Right ventricle myocardium superior (tissue), 1 donor: ENCODE measurements at regions not wholly inside any gene's neighbourhood (a gene's known extent, or its start where the extent isn't known, plus 50 kb on each side); places are given as distances from the start of the nearest gene placed in this dataset.
"Not testable (repeated sequence)": the region's sequence is repeated elsewhere in the genome, so short reads cannot be mapped to it uniquely, and the experiment has no call there.

ENCODE experiments used
- ATAC-seq: fragments of 200-7000 bp; cut with Tn5 transposase; one replicate; pipeline ENCODE4 v1.9.1; 2020; ENCODE audit warnings: mild to moderate bottlenecking; ENCODE audit not compliant: poor library complexity
- DNase-seq: peaks from one replicate; pipeline ENCODE4 v3.0.0-alpha.2; 2020
- intact Hi-C: fragments of 100-400 bp; cut with DNase I; formaldehyde crosslinking; loops from one replicate; pipeline ENCODE4 v1.11.2; 2022
- donor health status: DM: no; HTN: yes; CAD: no; lungs with severe emphysema.

GRCh38 chr1:221251580-221251979, 372.3 kb downstream of the HLX start:
- ATAC-seq (no peak), DNase-seq (no peak)
- intact Hi-C loops = no loop called here

GRCh38 chr1:221254813-221255212, 375.6 kb downstream of the HLX start:
- no peak for DNase-seq
- ATAC-seq = no peak
- intact Hi-C loops = no loop called here

DNA sequence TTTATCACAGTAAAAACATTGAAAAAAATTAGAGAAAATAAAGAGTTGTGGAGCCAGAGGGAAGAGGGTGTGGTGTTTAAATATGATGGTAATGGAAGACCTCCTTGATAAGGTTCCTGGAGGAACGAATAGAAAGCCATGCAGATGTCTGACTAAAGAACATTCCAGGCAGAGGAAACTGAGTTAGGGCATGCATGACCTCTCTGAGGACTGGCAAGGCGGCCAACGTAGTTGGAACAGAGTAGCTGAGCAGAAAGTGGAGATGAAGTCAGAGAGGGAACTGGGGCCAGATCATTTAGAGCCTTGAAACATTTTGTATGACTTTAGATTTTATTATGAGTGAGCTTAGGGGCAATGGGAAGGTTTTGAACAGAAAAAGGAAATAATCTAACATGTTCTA, 377.5 kb downstream of the HLX start:
- peak; percentile 68 for ATAC-seq
- intact Hi-C loops = no loop called here
- DNase-seq = peak; percentile 53

DNA sequence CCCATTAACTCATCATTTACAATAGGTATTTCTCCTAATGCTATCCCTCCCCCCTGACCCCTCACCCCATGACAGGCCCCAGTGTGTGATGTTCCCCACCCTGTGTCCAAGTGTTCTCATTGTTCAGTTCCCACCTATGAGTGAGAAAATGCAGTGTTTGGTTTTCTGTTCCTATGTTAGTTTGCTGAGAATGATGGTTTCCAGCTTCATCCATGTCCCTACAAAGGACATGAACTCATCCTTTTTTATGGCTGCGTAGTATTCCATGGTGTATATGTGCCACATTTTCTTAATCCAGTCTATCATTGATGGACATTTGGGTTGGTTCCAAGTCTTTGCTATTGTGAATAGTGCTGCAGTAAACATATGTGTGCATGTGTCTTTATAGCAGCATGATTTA, 378.3 kb downstream of the HLX start:
- intact Hi-C loops, ATAC-seq, DNase-seq: not testable (repeated sequence)

- not testable (repeated sequence) for DNase-seq, ATAC-seq
- intact Hi-C loops = loop anchor here (10.0 kb wide), 1 partner anchor 172 kb away; no protein-coding TSS in a partner anchor
Measured at GRCh38 chr1:221262677-221263076, 383.4 kb downstream of the HLX start.

DNA sequence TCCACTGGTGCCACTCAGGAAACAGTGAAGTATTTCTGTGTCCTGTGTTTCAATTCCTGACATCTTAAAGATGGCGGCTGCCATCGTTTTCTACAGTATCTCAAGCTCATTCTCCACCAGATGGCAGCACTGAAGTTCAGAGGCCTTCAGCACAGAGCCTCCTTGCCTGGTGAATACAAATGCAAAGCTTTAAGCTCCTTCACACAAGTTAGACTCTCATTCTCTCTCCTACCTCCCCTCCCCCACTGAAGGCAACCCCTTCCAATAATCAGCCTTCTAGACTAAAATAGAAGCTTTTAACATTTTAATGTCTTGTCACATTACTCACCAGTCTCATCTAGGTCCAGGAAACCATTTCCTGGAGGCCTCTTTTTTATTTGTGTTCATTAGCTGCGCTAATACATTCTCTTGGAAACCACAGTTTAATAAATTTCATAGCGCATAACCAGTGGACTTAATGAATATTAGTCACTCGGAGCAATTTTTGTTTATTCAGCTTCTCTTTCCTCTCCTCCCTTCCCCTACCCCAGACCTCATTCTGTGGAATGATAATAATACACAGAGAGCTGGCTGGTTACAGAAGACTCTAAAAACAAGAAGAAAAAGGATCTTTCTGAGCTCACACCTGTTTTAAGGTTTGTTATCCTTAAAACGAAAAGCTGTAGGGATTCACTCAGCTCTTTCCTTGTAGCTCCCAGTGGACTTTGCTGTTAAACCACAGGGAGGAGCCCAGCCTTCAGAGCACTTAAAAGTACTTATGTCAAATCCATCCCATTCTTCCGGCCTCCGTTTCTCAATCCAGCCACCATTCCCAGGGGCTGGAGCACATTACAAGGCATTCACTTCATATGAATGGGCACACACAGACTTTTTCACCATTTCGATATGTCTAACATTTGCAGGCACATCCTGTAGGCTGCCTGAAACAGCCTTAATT, 384.9 kb downstream of the HLX start:
- peak; percentile 67 for ATAC-seq
- intact Hi-C loops = loop anchor here (10.0 kb wide), 1 partner anchor 171 kb away; no protein-coding TSS in a partner anchor
- DNase-seq = peak; percentile 38

- peak; percentile 73 for ATAC-seq
- intact Hi-C loops = loop anchor here (10.0 kb wide), 1 partner anchor 170 kb away; no protein-coding TSS in a partner anchor
- DNase-seq = no peak
Measured at GRCh38 chr1:221264848-221265247, 385.6 kb downstream of the HLX start.

- no peak for ATAC-seq
- intact Hi-C loops = loop anchor here (10.0 kb wide), 1 partner anchor 167 kb away; no protein-coding TSS in a partner anchor
- DNase-seq = no peak
Measured at GRCh38 chr1:221268295-221268694, 389.1 kb downstream of the HLX start.

DNA sequence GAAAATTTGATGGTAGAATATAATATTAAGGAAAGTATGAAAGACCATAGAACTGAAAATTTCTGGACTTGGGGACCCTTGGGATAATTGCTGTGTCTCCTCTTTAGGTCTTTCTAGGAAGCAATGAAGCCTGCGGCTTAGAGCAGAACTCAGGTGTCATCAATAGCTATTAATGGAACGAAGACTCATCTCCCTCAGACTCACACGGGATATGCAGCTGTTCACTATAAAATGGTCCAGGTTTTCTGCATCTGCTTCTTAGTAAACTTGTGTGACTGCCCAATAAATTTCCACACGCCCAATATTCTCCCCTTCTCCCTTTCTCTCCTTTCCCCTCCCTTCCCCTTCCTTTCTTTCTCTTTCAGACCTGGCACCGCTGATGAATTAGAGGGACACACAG, 392.5 kb downstream of the HLX start:
- intact Hi-C loops = loop anchor here (10.0 kb wide), 1 partner anchor 397 kb away; the partner anchor contains the start of gene HLX
- ATAC-seq (no peak), DNase-seq (no peak)

- ATAC-seq (no peak), DNase-seq (no peak)
- intact Hi-C loops = loop anchor here (10.0 kb wide), 1 partner anchor 398 kb away; the partner anchor contains the start of gene HLX
Measured at GRCh38 chr1:221272940-221273339, 393.7 kb downstream of the HLX start.

DNA sequence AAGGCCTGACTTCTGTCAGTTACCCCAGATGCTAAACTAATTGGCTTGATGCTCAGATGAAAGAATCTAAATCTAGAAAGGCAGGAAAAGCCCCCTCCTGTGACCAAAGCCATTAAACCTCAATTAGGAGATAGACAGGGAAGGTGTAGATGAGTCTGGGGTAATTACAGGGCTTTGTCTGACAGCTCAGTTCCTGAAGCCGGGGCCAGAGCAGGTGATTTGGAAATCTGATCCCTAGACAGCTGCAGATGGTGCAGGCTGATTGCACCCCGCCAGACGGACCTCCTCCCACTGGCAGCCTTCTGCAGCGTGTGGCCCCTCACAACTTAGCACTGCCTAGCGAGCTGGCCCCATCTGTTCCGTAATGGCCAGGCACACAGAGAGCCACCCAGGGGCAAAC, 395.1 kb downstream of the HLX start:
- ATAC-seq (no peak), DNase-seq (no peak)
- intact Hi-C loops = loop anchor here (10.0 kb wide), 1 partner anchor 400 kb away; the partner anchor contains the start of gene HLX

DNA sequence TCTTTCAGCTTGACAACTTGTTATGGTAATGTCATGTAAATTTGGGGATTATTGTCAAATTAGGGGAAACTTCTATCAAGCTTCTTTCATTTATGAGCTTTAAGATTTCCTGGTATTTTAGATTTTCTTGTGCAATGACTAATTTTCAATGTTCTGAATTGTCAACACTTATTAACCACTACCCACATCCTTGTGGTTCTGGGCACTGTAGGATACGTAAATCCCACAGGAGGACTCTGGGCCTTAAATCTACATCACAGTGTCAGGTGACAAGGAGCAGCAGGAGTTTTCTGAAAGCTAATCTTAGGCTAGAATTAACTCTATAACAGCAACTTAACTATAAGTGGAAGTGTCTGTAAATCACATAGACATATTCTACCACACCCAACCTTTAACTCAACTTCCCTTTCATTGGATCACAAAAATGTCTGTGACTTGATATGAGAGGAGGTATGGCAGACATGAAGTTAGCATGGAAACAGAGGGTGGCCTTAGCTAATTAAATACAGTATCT, 397.7 kb downstream of the HLX start:
- no peak for DNase-seq
- no peak for ATAC-seq
- intact Hi-C loops = loop anchor here (10.0 kb wide), 1 partner anchor 402 kb away; the partner anchor contains the start of gene HLX

DNA sequence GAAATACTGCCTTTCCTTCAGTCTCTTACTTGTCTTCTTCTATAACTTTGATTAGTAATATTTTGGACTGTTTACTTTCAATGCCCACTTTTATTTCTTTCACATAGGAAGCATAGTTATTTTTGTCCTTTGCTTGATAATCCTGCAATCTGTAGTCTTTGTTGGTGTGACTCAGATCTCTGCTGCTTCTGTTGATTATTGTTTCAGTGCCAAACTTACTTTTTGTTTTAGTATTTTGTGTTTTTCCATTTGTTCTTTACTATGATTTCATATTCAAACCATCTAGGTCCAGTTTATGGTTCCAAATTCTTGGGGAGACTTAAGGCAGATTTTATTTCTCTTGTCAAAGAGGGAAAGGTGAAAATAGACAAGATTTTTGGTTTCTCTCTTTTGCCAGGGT, 399.9 kb downstream of the HLX start:
- intact Hi-C loops = loop anchor here (10.0 kb wide), 1 partner anchor 404 kb away; the partner anchor contains the start of gene HLX
- ATAC-seq (no peak), DNase-seq (no peak)

DNA sequence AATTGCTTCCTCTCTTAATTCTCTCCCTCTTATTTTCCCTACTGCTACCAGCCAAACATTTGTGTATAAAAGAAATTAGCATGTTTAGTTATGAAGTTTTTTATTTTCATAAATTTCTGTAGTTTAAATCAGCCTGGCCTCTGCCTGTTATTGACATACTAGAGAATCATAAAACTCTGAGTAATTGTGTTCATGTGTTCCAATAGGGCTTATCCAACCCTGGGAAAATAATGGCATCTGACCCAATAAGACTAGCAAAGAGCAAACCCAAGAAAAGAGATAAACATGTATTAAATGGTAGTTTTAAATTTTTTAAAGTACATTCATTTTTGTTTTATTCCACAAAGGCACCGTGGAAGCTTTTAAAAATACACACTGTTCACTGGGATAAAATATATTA, 404.3 kb downstream of the HLX start:
- intact Hi-C loops = no loop called here
- DNase-seq (no peak), ATAC-seq (no peak)

GRCh38 chr1:221284028-221284427, 404.8 kb downstream of the HLX start:
- intact Hi-C loops = no loop called here
- ATAC-seq (no peak), DNase-seq (no peak)

GRCh38 chr1:221284991-221285390, 405.7 kb downstream of the HLX start:
- DNase-seq, ATAC-seq, intact Hi-C loops: not testable (repeated sequence)

GRCh38 chr1:221285458-221286210, 406.4 kb downstream of the HLX start:
- intact Hi-C loops, ATAC-seq, DNase-seq: not testable (repeated sequence)

DNA sequence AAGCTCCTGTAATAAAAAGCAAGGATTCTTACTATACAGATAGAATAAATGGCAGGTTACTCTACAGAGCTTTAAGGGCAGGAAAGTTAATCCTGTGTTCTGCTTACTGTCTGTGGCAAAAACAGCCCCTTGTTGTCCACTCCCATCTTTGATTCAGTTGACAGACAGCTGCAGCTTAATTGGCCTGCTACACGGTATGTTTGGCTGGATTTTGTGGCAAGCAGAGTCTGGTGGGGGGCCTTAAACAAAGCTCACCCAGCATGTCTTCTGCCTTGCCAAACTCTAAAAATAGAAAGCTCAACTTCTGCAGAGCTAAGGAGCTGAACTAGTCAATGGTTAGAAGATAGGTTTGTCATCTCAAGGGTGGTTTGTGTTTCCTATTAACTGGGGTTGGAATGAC, 407.2 kb downstream of the HLX start:
- intact Hi-C loops = no loop called here
- DNase-seq = no peak
- ATAC-seq = no peak

- intact Hi-C loops = no loop called here
- DNase-seq (no peak), ATAC-seq (no peak)
Measured at GRCh38 chr1:221289103-221289502, 409.9 kb downstream of the HLX start.
